ENCODE measurements at regions not wholly inside any gene's neighbourhood (a gene's known extent, or its start where the extent isn't known, plus 50 kb on each side); places are given as distances from the start of the nearest gene placed in this dataset.

DNA sequence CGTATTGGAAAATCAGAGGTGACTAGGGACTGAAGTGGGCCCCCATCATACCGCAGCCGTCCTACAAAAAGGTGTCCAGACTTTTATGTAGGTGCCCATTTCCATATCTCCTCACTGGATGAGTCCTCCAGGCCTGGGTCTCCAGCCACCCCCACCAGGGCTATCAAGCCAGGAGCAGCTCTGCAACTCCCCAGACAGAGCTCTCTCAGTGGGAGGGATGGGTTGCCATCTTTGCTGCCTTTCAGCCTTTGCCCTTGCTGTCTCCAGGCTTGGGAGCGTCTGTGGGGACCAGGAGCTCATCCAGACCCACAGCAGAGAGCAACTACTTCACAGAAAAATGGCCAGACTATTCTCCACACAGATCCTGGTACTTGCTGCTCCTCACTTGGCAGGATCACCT, 802.7 kb upstream of the IGFBP3 start:
- TF ChIP-seq, protein P1, sequence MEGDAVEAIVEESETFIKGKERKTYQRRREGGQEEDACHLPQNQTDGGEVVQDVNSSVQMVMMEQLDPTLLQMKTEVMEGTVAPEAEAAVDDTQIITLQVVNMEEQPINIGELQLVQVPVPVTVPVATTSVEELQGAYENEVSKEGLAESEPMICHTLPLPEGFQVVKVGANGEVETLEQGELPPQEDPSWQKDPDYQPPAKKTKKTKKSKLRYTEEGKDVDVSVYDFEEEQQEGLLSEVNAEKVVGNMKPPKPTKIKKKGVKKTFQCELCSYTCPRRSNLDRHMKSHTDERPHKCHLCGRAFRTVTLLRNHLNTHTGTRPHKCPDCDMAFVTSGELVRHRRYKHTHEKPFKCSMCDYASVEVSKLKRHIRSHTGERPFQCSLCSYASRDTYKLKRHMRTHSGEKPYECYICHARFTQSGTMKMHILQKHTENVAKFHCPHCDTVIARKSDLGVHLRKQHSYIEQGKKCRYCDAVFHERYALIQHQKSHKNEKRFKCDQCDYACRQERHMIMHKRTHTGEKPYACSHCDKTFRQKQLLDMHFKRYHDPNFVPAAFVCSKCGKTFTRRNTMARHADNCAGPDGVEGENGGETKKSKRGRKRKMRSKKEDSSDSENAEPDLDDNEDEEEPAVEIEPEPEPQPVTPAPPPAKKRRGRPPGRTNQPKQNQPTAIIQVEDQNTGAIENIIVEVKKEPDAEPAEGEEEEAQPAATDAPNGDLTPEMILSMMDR (IDR thresholded peaks at IDR 0.05; ENCODE audit: insufficient read depth, low read depth, low read length), result no peak
- TF ChIP-seq EZH2 (IDR thresholded peaks at IDR 0.05; ENCODE audit: insufficient read depth, low read length), result no peak
